ENCODE measurements at regions not wholly inside any gene's neighbourhood (a gene's known extent, or its start where the extent isn't known, plus 50 kb on each side); places are given as distances from the start of the nearest gene placed in this dataset.

DNA sequence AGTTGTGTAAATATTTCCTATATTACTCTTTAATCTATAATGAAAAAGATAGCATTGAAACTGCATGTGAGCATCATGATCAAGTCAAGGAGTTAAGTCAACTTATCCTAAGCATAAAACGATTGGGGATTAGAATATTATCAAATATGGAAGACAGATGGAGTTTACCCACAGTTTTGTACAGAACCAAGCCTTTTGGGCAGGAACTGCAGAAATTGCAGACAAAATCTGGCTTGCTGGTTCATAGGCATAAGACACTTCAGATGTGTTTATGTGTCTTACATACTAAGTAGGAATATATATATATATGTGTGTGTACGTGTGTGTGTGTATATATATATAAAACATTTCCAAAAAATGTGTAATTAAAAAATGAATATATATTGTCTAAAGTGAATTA is 375.4 kb upstream of the TPK1 start:
- Histone ChIP-seq H3K27me3 (ENCODE audit: control insufficient read depth, insufficient read depth, low read length) (no peaks in the 10 kb centered on the region), H4K91ac (ENCODE audit: insufficient read depth, low read depth, low read length) (no peak overlapping the region), H4K20me1 (ENCODE audit: insufficient read depth, low read length) (no peaks in the 10 kb centered on the region), H3K4me2 (ENCODE audit: low read depth, low read length) (no peak overlapping the region), H2AFZ (replicated peaks; ENCODE audit: low read length, poor library complexity) (no peak overlapping the region), H3K79me1 (ENCODE audit: low read depth in 1 of 2, low read length in 2 of 2) (no peaks in the 10 kb centered on the region), H2AK5ac (ENCODE audit: low read depth, low read length) (no peak overlapping the region), H2BK20ac (ENCODE audit: low read depth, low read length) (no peak overlapping the region), H2BK15ac (ENCODE audit: low read depth, low read length) (no peak overlapping the region), H3K18ac (ENCODE audit: low read depth, low read length) (no peak overlapping the region), H3K14ac (replicated peaks; ENCODE audit: low read depth, low read length) (no peak overlapping the region), H3K4me3 (ENCODE audit: insufficient read depth, low read depth, low read length) (no peak overlapping the region), H3K56ac (ENCODE audit: extremely low read depth, insufficient read depth, low read length) (no peak overlapping the region), H3K36me3 (ENCODE audit: control insufficient read depth, insufficient read depth, low read length) (no peaks in the 10 kb centered on the region), H3K4ac (ENCODE audit: low read depth, low read length) (no peak overlapping the region), H3K9ac (ENCODE audit: low read depth, low read length) (no peak overlapping the region), H4K5ac (ENCODE audit: low read depth, low read length) (no peak overlapping the region), H3K23ac (ENCODE audit: low read depth, low read length) (no peak overlapping the region), H3K9me1 (ENCODE audit: insufficient read depth, low read length) (no peaks in the 10 kb centered on the region), H2BK120ac (ENCODE audit: low read depth, low read length) (no peak overlapping the region), H2BK5ac (ENCODE audit: low read depth, low read length, poor library complexity, severe bottlenecking) (no peak overlapping the region), H3K4me1 (ENCODE audit: control insufficient read depth, insufficient read depth, low read length) (no peaks in the 10 kb centered on the region), H3K27ac (ENCODE audit: insufficient read depth, low read length) (no peak overlapping the region), H4K8ac (ENCODE audit: low read depth in 2 of 2, low read length in 2 of 2) (no peak overlapping the region), H2AK9ac (replicated peaks; ENCODE audit: low read depth, low read length, poor library complexity) (no peak overlapping the region), H3K9me3 (ENCODE audit: control insufficient read depth, insufficient read depth, low read length) (peaks cover 4% of the 10 kb centered on the region)
- in situ Hi-C loops (cut with MboI; ENCODE audit: low sequenced_read_pairs): no loop called here
- DNase-seq (no peak), ATAC-seq (ENCODE audit: low read depth) (no peak)
- intact Hi-C loops (cut with micrococcal nuclease): no loop called here
- no CpG with 5 or more reads among the region's 2 CpGs for WGBS, 2 experiments (ENCODE audit: extremely low coverage in 2 of 2, insufficient read length in 1 of 2)
- BruUV-seq (replicated peaks): no TSS peak
- TF ChIP-seq SMC3 (IDR thresholded peaks at IDR 0.05; ENCODE audit: low read depth, low read length) (no peak), NFE2L2 (IDR thresholded peaks at IDR 0.05; ENCODE audit: low read depth, low read length) (no peak), MXI1 (IDR thresholded peaks at IDR 0.05; ENCODE audit: borderline replicate concordance, low read depth, low read length) (no peak), MAZ (IDR thresholded peaks at IDR 0.05; ENCODE audit: borderline replicate concordance, low read depth, low read length) (no peak), CEBPB (IDR thresholded peaks at IDR 0.05; ENCODE audit: low read depth, low read length) (no peak), CHD1 (IDR thresholded peaks at IDR 0.05; ENCODE audit: low read depth, low read length) (no peak), BHLHE40 (IDR thresholded peaks at IDR 0.05; ENCODE audit: low read depth, low read length) (no peak), RFX5 (IDR thresholded peaks at IDR 0.05; ENCODE audit: low read depth, low read length) (no peak), FOS (IDR thresholded peaks at IDR 0.05; ENCODE audit: low read depth, low read length) (no peak)
- TF ChIP-seq, protein P1, sequence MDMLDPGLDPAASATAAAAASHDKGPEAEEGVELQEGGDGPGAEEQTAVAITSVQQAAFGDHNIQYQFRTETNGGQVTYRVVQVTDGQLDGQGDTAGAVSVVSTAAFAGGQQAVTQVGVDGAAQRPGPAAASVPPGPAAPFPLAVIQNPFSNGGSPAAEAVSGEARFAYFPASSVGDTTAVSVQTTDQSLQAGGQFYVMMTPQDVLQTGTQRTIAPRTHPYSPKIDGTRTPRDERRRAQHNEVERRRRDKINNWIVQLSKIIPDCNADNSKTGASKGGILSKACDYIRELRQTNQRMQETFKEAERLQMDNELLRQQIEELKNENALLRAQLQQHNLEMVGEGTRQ (IDR thresholded peaks at IDR 0.05; ENCODE audit: low read depth, low read length): no peak
- dilution Hi-C loops (cut with HindIII; ENCODE audit: low sequenced_read_pairs, unreplicated experiment): no loop called here
- POLR2A ChIA-PET (ENCODE audit: unreplicated experiment): no interaction called here
- CTCF ChIA-PET: no interaction called here

Measured in IMR-90 (cell line).